ENCODE measurements at regions not wholly inside any gene's neighbourhood (a gene's known extent, or its start where the extent isn't known, plus 50 kb on each side); places are given as distances from the start of the nearest gene placed in this dataset.

GRCh38 chr7:80060218-80060806 lies 74.3 kb upstream of the GNAI1 start:
- Histone ChIP-seq H3K4me1 (ENCODE audit: insufficient read depth, low read length, poor library complexity, severe bottlenecking) (no peaks in the 10 kb centered on the region), H3K79me2 (ENCODE audit: insufficient read depth, low read length) (no peaks in the 10 kb centered on the region), H3K36me3 (ENCODE audit: insufficient read depth, low read length) (no peaks in the 10 kb centered on the region), H3F3A (ENCODE audit: low read depth) (no peaks in the 10 kb centered on the region), H3K9me3 (ENCODE audit: insufficient read depth, low read depth, low read length) (no peaks in the 10 kb centered on the region; the same call in 1 of the 2 replicates), H3K4me2 (ENCODE audit: low read depth, low read length, poor library complexity, severe bottlenecking) (no peak overlapping the region), H4K20me1 (ENCODE audit: insufficient read depth, low read length, poor library complexity, severe bottlenecking) (no peaks in the 10 kb centered on the region), H3K27me3 (ENCODE audit: insufficient read depth, low read length, poor library complexity, severe bottlenecking) (no peaks in the 10 kb centered on the region), H3K9me2 (replicated peaks; ENCODE audit: low read depth, low read length) (no peaks in the 10 kb centered on the region), H2AFZ (ENCODE audit: low read length) (no peak overlapping the region), H3K9ac (ENCODE audit: low read depth, low read length, poor library complexity, severe bottlenecking) (no peak overlapping the region), H3K4me3 (ENCODE audit: low read length, poor library complexity, severe bottlenecking) (no peak overlapping the region)
- no peak for TF ChIP-seq EZH2phosphoT487 (IDR thresholded peaks at IDR 0.05; ENCODE audit: borderline replicate concordance)
- TF ChIP-seq CTCF (conservative IDR thresholded peaks at IDR 0.05; ENCODE audit: low read length) = peak; percentile 73

GRCh38 chr7:80057488-80057887 lies 77.1 kb upstream of the GNAI1 start:
- no peak overlapping the region for H3K9ac ChIP-seq (ENCODE audit: low read depth, low read length, poor library complexity, severe bottlenecking)
- H3K9me3 ChIP-seq (ENCODE audit: insufficient read depth, low read depth, low read length) = no peaks in the 10 kb centered on the region; the same call in 1 of the 2 replicates
- no peaks in the 10 kb centered on the region for H4K20me1 ChIP-seq (ENCODE audit: insufficient read depth, low read length, poor library complexity, severe bottlenecking)
- no peak overlapping the region for H3K4me3 ChIP-seq (ENCODE audit: low read length, poor library complexity, severe bottlenecking)
- H3K79me2 ChIP-seq (ENCODE audit: insufficient read depth, low read length) = no peaks in the 10 kb centered on the region
- TF ChIP-seq CTCF (conservative IDR thresholded peaks at IDR 0.05; ENCODE audit: low read length) (no peak), EZH2phosphoT487 (IDR thresholded peaks at IDR 0.05; ENCODE audit: borderline replicate concordance) (no peak)
- H3K4me1 ChIP-seq (ENCODE audit: insufficient read depth, low read length, poor library complexity, severe bottlenecking) = no peaks in the 10 kb centered on the region
- no peak overlapping the region for H2AFZ ChIP-seq (ENCODE audit: low read length)
- H3F3A ChIP-seq (ENCODE audit: low read depth) = no peaks in the 10 kb centered on the region
- no peaks in the 10 kb centered on the region for H3K36me3 ChIP-seq (ENCODE audit: insufficient read depth, low read length)
- H3K9me2 ChIP-seq (replicated peaks; ENCODE audit: low read depth, low read length) = no peaks in the 10 kb centered on the region
- no peak overlapping the region for H3K4me2 ChIP-seq (ENCODE audit: low read depth, low read length, poor library complexity, severe bottlenecking)
- H3K27me3 ChIP-seq (ENCODE audit: insufficient read depth, low read length, poor library complexity, severe bottlenecking) = no peaks in the 10 kb centered on the region

DNA sequence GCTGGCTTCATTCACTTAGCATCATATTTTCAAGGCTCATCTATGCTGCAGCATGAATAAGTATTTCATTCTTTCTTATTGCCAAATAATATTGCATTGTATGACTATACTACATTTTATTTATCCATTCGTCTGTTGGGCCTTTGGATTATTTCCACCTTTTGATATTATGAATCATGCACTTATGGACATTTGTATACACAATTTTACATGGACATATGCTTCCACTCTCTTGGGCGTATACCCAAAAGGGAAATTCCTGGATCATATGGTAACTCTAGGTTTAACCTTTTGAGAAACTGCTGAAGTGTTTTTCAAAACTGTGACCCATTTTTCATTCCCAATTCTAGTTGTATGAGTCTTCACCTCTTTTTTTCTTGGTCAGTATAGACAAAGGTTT lies 80.3 kb upstream of the GNAI1 start:
- Histone ChIP-seq H3K36me3 (ENCODE audit: insufficient read depth, low read length) (no peaks in the 10 kb centered on the region), H3K79me2 (ENCODE audit: insufficient read depth, low read length) (no peaks in the 10 kb centered on the region), H3K9me2 (replicated peaks; ENCODE audit: low read depth, low read length) (no peaks in the 10 kb centered on the region), H3F3A (ENCODE audit: low read depth) (no peaks in the 10 kb centered on the region), H3K27me3 (ENCODE audit: insufficient read depth, low read length, poor library complexity, severe bottlenecking) (no peaks in the 10 kb centered on the region), H3K4me3 (ENCODE audit: low read length, poor library complexity, severe bottlenecking) (no peak overlapping the region), H2AFZ (ENCODE audit: low read length) (no peak overlapping the region), H3K4me2 (ENCODE audit: low read depth, low read length, poor library complexity, severe bottlenecking) (no peak overlapping the region), H3K4me1 (ENCODE audit: insufficient read depth, low read length, poor library complexity, severe bottlenecking) (no peaks in the 10 kb centered on the region), H3K9ac (ENCODE audit: low read depth, low read length, poor library complexity, severe bottlenecking) (no peak overlapping the region), H4K20me1 (ENCODE audit: insufficient read depth, low read length, poor library complexity, severe bottlenecking) (no peaks in the 10 kb centered on the region), H3K9me3 (ENCODE audit: insufficient read depth, low read depth, low read length) (no peaks in the 10 kb centered on the region)
- TF ChIP-seq CTCF (conservative IDR thresholded peaks at IDR 0.05; ENCODE audit: low read length) (no peak), EZH2phosphoT487 (IDR thresholded peaks at IDR 0.05; ENCODE audit: borderline replicate concordance) (no peak)
